Stimulated activated CD4-positive, alpha-beta T cell treated with anti-CD3 and anti-CD28 coated beads, Interleukin-1b, Interleukin-23, amount 100 ng/mL, for 1 hour (primary cell): ENCODE measurements at regions not wholly inside any gene's neighbourhood (a gene's known extent, or its start where the extent isn't known, plus 50 kb on each side); places are given as distances from the start of the nearest gene placed in this dataset.

Experiments used
- DNase-seq, 2 donors: peaks; one replicate each; pipeline ENCODE4 v3.0.0-alpha.2; 2020; ENCODE audit warnings: low read depth in 2 of 2

GRCh38 chr15:96079041-96079440 lies 251.5 kb upstream of the NR2F2 start:
- DNase-seq = no peak

GRCh38 chr15:96079882-96080281 lies 250.6 kb upstream of the NR2F2 start:
- no peak for DNase-seq

GRCh38 chr15:96086164-96086563 lies 244.3 kb upstream of the NR2F2 start:
- no peak for DNase-seq

- DNase-seq = no peak
Observed at GRCh38 chr15:96087180-96087884, 243.2 kb upstream of the NR2F2 start.

GRCh38 chr15:96088650-96089049 lies 241.8 kb upstream of the NR2F2 start:
- DNase-seq = no peak

- DNase-seq = no peak
Observed at GRCh38 chr15:96089405-96090058, 241.0 kb upstream of the NR2F2 start.

- no peak for DNase-seq
Observed at GRCh38 chr15:96092186-96092585, 238.3 kb upstream of the NR2F2 start.

- no peak for DNase-seq
Observed at GRCh38 chr15:96093063-96093462, 237.4 kb upstream of the NR2F2 start.

GRCh38 chr15:96097661-96098060 lies 232.8 kb upstream of the NR2F2 start:
- DNase-seq = no peak

- DNase-seq = no peak
Observed at GRCh38 chr15:96102631-96103030, 227.9 kb upstream of the NR2F2 start.

- DNase-seq = no peak
Observed at GRCh38 chr15:96106181-96106580, 224.3 kb upstream of the NR2F2 start.

GRCh38 chr15:96106628-96107027 lies 223.9 kb upstream of the NR2F2 start:
- no peak for DNase-seq

- DNase-seq = no peak
Observed at GRCh38 chr15:96107916-96108315, 222.6 kb upstream of the NR2F2 start.

GRCh38 chr15:96108405-96108804 lies 222.1 kb upstream of the NR2F2 start:
- DNase-seq = no peak

GRCh38 chr15:96109820-96110219 lies 220.7 kb upstream of the NR2F2 start:
- no peak for DNase-seq

GRCh38 chr15:96112018-96112417 lies 218.5 kb upstream of the NR2F2 start:
- DNase-seq = no peak

GRCh38 chr15:96115642-96116041 lies 214.9 kb upstream of the NR2F2 start:
- no peak for DNase-seq

GRCh38 chr15:96117270-96117669 lies 213.2 kb upstream of the NR2F2 start:
- no peak for DNase-seq

GRCh38 chr15:96119734-96120133 lies 210.8 kb upstream of the NR2F2 start:
- no peak for DNase-seq

- no peak for DNase-seq
Observed at GRCh38 chr15:96121086-96121920, 209.2 kb upstream of the NR2F2 start.

- no peak for DNase-seq
Observed at GRCh38 chr15:96122077-96123027, 208.1 kb upstream of the NR2F2 start.

GRCh38 chr15:96123028-96123400 lies 207.5 kb upstream of the NR2F2 start:
- DNase-seq = no peak
